Hepatocyte (in vitro differentiated cells): ENCODE measurements at regions not wholly inside any gene's neighbourhood (a gene's known extent, or its start where the extent isn't known, plus 50 kb on each side); places are given as distances from the start of the nearest gene placed in this dataset.

Source experiments
- DNase-seq: peaks from one replicate; pipeline ENCODE4 v3.0.0-alpha.2; 2016; ENCODE audit warnings: low spot score
- H2AFZ ChIP-seq: fragments of 200-600 bp; sonication (generic); 2 replicates; pipeline ENCODE4 v1.6.0; 2016; ENCODE audit warnings: antibody characterized with exemption, mild to moderate bottlenecking
- H3K27ac ChIP-seq: fragments of 200-600 bp; sonication (generic); 2 replicates; pipeline ENCODE4 v1.5.1; 2016; ENCODE audit warnings: mild to moderate bottlenecking
- H3K27me3 ChIP-seq: fragments of 200-600 bp; sonication (generic); 2 replicates; pipeline ENCODE4 v1.6.1; 2016
- H3K36me3 ChIP-seq: fragments of 200-600 bp; sonication (generic); replicated peaks from 2 replicates; pipeline ENCODE4 v1.5.1; 2016; ENCODE audit warnings: low read depth; ENCODE audit not compliant: insufficient read depth
- H3K4me1 ChIP-seq: fragments of 200-600 bp; sonication (generic); 2 replicates; pipeline ENCODE4 v1.5.1; 2016; ENCODE audit warnings: mild to moderate bottlenecking, moderate library complexity; ENCODE audit not compliant: insufficient read depth
- H3K4me2 ChIP-seq: fragments of 200-600 bp; sonication (generic); 2 replicates; pipeline ENCODE4 v1.6.0; 2016
- H3K4me3 ChIP-seq: fragments of 200-600 bp; sonication (generic); 2 replicates; pipeline ENCODE4 v1.5.1; 2016; ENCODE audit warnings: mild to moderate bottlenecking
- H3K79me2 ChIP-seq: fragments of 200-600 bp; sonication (generic); 2 replicates; pipeline ENCODE4 v1.6.0; 2017; ENCODE audit warnings: mild to moderate bottlenecking
- H3K9me2 ChIP-seq: fragments of 200-600 bp; sonication (generic); replicated peaks from 2 replicates; pipeline ENCODE4 v1.6.0; 2017; ENCODE audit warnings: mild to moderate bottlenecking; ENCODE audit not compliant: insufficient read depth
- H3K9me3 ChIP-seq: fragments of 200-600 bp; sonication (generic); 2 replicates; pipeline ENCODE4 v1.5.1; 2016; ENCODE audit warnings: low read depth, mild to moderate bottlenecking
- H4K20me1 ChIP-seq: fragments of 200-600 bp; sonication (generic); 2 replicates; pipeline ENCODE4 v1.6.0; 2016; ENCODE audit warnings: mild to moderate bottlenecking; ENCODE audit not compliant: insufficient read depth, poor library complexity, severe bottlenecking
- EZH2 ChIP-seq: fragments of 200-600 bp; sonication (generic); IDR thresholded peaks from 2 replicates; pipeline ENCODE4 v1.6.1; 2016; ENCODE audit warnings: antibody characterized with exemption, mild to moderate bottlenecking, borderline replicate concordance
- EZH2phosphoT487 ChIP-seq: fragments of 200-600 bp; sonication (generic); IDR thresholded peaks from one replicate; pipeline ENCODE4 v1.6.1; 2018; ENCODE audit warnings: antibody characterized with exemption, mild to moderate bottlenecking, low read depth, moderate library complexity; ENCODE audit not compliant: unreplicated experiment, severe bottlenecking
- WGBS: methylation state at CpG from one replicate; pipeline ENCODE4 v1.1.6; 2016; ENCODE audit warnings: low lambda C conversion rate; ENCODE audit errors: missing lambda C conversion rate; 5-methylcytosine and 5-hydroxymethylcytosine counted together
- TF ChIP-seq, protein P1 (sequence below): fragments of 200-600 bp; sonication (generic); IDR thresholded peaks from 2 replicates; pipeline ENCODE4 v1.5.1; 2016; ENCODE audit warnings: antibody characterized with exemption, mild to moderate bottlenecking; ENCODE audit not compliant: poor library complexity

DNA sequence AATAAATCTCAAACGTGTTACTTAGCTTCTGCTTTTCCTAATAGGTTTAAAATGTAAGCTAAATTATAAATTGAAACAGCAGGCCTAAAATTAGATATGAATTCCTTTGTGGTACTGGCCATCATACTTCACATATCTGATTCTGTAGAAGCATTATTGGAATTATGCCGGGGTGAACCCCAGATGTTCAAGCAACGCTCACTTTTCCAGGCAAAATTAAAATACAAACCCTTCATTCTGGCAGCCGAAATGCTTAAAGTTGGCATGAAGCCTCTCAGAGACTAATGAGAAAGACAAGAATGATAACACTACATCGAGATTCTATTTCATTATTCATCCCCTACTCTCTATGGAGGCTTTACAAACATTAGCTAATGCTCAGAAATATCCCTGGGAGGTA is 1352.7 kb upstream of the ADGRL2 start:
- TF ChIP-seq, protein P1, sequence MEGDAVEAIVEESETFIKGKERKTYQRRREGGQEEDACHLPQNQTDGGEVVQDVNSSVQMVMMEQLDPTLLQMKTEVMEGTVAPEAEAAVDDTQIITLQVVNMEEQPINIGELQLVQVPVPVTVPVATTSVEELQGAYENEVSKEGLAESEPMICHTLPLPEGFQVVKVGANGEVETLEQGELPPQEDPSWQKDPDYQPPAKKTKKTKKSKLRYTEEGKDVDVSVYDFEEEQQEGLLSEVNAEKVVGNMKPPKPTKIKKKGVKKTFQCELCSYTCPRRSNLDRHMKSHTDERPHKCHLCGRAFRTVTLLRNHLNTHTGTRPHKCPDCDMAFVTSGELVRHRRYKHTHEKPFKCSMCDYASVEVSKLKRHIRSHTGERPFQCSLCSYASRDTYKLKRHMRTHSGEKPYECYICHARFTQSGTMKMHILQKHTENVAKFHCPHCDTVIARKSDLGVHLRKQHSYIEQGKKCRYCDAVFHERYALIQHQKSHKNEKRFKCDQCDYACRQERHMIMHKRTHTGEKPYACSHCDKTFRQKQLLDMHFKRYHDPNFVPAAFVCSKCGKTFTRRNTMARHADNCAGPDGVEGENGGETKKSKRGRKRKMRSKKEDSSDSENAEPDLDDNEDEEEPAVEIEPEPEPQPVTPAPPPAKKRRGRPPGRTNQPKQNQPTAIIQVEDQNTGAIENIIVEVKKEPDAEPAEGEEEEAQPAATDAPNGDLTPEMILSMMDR, result no peak
- TF ChIP-seq EZH2 (no peak), EZH2phosphoT487 (no peak)
- no peak overlapping the region for H2AFZ ChIP-seq
- no peaks in the 10 kb centered on the region for H3K9me3 ChIP-seq
- no peak overlapping the region for H3K4me3 ChIP-seq
- DNase-seq, result no peak
- no peaks in the 10 kb centered on the region for H3K79me2 ChIP-seq
- no peaks in the 10 kb centered on the region for H3K27me3 ChIP-seq
- H3K9me2 ChIP-seq, result no peaks in the 10 kb centered on the region
- no peaks in the 10 kb centered on the region for H3K4me1 ChIP-seq
- no peaks in the 10 kb centered on the region for H3K36me3 ChIP-seq
- H4K20me1 ChIP-seq, result no peaks in the 10 kb centered on the region
- H3K4me2 ChIP-seq, result no peak overlapping the region
- no peak overlapping the region for H3K27ac ChIP-seq
- 82% methylated on average over 5 of the region's 5 CpGs for WGBS

DNA sequence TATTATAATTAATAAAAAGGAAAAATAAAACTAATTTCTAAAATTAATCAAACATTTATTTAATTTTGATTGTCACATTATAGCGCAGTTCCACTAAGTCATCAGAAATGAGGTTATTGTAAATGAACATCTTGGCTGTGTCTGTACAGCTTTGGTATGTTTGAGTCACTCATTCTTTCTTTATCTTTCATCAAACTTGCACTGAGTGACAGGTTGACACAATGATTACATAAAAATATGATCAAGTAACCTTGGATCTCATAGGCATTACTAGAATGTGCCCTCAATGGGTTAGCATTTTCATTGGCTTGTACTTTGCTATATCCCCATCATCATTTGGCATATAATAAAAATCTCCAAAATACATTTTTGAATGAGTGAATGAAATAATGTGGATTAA is 1353.2 kb upstream of the ADGRL2 start:
- H2AFZ ChIP-seq, result no peak overlapping the region
- H4K20me1 ChIP-seq, result no peaks in the 10 kb centered on the region
- no peak overlapping the region for H3K4me2 ChIP-seq
- no peak overlapping the region for H3K4me3 ChIP-seq
- TF ChIP-seq EZH2phosphoT487 (no peak), EZH2 (no peak)
- TF ChIP-seq, protein P1, result no peak
- no peaks in the 10 kb centered on the region for H3K9me3 ChIP-seq
- no peaks in the 10 kb centered on the region for H3K27me3 ChIP-seq
- no peaks in the 10 kb centered on the region for H3K36me3 ChIP-seq
- H3K27ac ChIP-seq, result no peak overlapping the region
- 97% methylated on average over 1 of the region's 1 CpG for WGBS
- no peaks in the 10 kb centered on the region for H3K79me2 ChIP-seq
- no peaks in the 10 kb centered on the region for H3K9me2 ChIP-seq
- DNase-seq, result no peak
- no peaks in the 10 kb centered on the region for H3K4me1 ChIP-seq

DNA sequence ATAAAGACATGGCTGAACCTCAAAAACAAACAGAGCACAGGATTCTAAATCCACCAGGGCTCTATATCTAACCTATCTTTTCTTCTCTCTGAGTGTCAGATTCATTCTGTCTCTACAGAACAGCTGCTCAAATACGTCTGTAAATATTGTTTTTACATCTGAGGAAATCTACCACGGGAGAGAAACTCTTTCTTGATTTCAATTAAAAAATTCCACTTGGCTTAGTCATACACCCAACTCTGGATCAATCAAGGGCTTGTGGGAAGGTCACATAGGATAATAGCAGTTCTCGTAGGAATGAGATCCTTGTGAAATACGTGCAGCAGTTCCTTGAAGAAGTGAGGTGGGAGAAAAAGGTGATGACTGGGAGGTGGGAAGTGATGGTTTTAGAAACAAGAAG is 1355.7 kb upstream of the ADGRL2 start:
- H3K36me3 ChIP-seq, result no peaks in the 10 kb centered on the region
- H3K27me3 ChIP-seq, result no peaks in the 10 kb centered on the region
- H3K4me2 ChIP-seq, result no peak overlapping the region
- H3K4me3 ChIP-seq, result no peak overlapping the region
- no peak overlapping the region for H3K27ac ChIP-seq
- 75% methylated on average over 4 of the region's 4 CpGs for WGBS
- no peaks in the 10 kb centered on the region for H3K4me1 ChIP-seq
- no peak overlapping the region for H2AFZ ChIP-seq
- H4K20me1 ChIP-seq, result no peaks in the 10 kb centered on the region
- no peaks in the 10 kb centered on the region for H3K9me2 ChIP-seq
- no peaks in the 10 kb centered on the region for H3K9me3 ChIP-seq
- TF ChIP-seq, protein P1, result no peak
- TF ChIP-seq EZH2phosphoT487 (no peak), EZH2 (no peak)
- no peak for DNase-seq
- no peaks in the 10 kb centered on the region for H3K79me2 ChIP-seq

DNA sequence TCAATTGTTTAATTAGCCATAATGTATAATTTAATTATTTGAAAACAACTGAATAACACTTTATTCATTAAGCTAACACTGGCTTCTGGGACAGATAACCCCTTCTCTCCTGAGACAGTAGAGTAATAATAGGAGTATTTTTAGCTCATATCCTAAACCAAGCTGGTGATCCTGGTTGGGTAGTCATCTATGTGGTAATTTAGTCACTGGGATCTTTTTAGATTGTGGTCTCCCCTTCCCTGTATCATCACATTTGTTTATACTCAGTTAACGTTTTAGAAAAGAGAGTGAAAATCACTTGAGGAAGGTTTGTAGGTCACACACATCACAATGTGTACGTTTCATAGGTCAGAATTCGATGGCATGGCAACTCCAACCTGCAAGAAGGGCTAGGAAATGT is 1356.6 kb upstream of the ADGRL2 start:
- Histone ChIP-seq H2AFZ (no peak overlapping the region), H4K20me1 (no peaks in the 10 kb centered on the region), H3K36me3 (no peaks in the 10 kb centered on the region), H3K27me3 (no peaks in the 10 kb centered on the region), H3K79me2 (no peaks in the 10 kb centered on the region), H3K4me3 (no peak overlapping the region), H3K4me1 (no peaks in the 10 kb centered on the region), H3K9me3 (no peaks in the 10 kb centered on the region), H3K4me2 (no peak overlapping the region), H3K27ac (no peak overlapping the region), H3K9me2 (no peaks in the 10 kb centered on the region)
- 88% methylated on average over 3 of the region's 3 CpGs for WGBS
- TF ChIP-seq EZH2phosphoT487, result no peak
- TF ChIP-seq, protein P1, result no peak
- TF ChIP-seq EZH2, result no peak
- no peak for DNase-seq
